DMS153 (cell line): ENCODE measurements at regions not wholly inside any gene's neighbourhood (a gene's known extent, or its start where the extent isn't known, plus 50 kb on each side); places are given as distances from the start of the nearest gene placed in this dataset.
"Not testable (repeated sequence)": the region's sequence is repeated elsewhere in the genome, so short reads cannot be mapped to it uniquely, and the experiment has no call there.

Source experiments
- DNase-seq: peaks from one replicate; lab custom pipeline; 2025; lab: John Stamatoyannopoulos, UW

DNA sequence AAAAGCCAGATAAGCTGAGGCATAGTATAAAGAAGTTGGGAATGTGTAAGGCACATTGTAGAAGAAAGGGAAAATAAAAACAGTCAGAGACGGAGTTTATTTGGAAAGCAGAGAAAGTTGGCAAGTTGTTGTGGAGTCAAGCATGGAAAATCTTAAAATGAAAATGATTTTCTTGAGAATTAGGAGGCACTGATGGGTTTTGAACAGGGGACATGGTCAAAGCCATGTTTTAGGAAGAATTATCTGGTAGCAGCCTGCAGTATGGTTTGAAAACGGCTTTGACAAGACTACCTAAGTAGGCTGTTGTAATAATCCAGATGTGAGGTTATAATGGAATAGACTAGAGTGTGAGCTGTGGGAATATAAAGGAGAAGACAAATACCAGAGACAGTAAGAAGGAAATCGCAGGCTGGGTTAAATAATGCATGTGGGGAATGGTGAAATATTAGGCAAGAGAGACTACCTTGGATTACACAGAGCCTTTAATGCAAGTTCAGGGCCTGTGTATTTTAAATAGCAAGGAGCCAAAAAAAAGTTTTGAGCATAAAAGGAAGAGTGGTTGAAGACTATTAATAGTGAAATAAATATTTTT is 130.4 kb upstream of the MEOX2 start:
- no peak for DNase-seq

GRCh38 chr7:15813448-15813847 is 127.0 kb upstream of the MEOX2 start:
- no peak for DNase-seq

DNA sequence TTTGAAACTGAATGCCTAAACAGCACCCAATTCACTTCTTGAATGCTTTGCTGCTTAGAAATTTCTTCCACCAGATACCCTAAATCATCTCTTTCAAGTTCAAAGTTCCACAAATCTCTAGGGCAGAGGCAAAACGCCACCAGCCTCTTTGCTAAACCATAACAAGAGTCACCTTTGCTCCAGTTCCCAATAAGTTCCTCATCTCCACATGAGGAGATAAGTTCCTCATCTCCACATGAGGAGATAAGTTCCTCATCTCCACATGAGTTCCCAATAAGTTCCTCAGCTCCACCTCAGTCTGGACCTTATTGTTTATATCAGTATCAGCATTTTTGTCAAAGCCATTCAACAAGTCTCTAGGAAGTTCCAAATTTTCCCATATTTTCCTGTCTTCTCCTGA is 123.9 kb upstream of the MEOX2 start:
- DNase-seq, result not testable (repeated sequence)

GRCh38 chr7:15809936-15810335 is 123.5 kb upstream of the MEOX2 start:
- not testable (repeated sequence) for DNase-seq

GRCh38 chr7:15805891-15806290 is 119.4 kb upstream of the MEOX2 start:
- no peak for DNase-seq

DNA sequence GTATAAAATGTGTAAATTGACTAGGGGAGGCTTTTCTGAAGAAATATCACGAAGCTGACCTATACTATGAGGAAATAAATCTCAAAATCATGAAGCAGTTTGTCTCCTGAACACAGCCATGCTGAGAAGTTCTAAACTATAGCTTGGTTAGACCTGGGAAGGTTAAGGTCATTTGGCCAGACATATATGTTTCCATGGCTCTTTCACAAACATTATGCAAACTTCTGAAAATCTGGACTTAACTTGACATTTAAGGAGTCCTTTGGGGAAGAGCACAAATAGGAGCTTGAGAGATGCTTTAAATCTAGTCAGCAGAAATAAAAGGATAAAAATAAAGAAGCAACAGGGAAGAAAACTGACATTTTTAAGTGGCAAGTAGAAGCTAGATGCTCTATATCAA is 115.9 kb upstream of the MEOX2 start:
- no peak for DNase-seq

- DNase-seq, result no peak
Measured at GRCh38 chr7:15801551-15801950, 115.1 kb upstream of the MEOX2 start.

DNA sequence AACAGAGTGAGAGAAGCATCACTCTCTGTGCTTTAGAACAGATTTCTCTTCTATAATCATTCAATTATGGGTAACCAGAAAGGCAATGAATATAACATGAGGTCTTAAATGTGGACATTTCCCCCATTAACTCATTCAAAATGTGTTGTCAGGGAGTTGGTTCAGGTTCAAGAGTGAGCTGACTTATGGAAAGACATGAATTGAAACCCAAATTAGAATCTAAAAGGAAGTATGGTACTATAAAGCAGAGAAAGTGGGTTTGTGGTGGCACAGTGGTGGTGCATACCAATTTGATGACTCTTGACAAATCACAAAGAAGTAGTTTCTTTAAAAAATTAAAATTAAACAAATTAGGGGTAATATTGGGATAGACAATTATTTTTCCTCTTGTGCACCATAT is 114.6 kb upstream of the MEOX2 start:
- DNase-seq, result no peak

DNA sequence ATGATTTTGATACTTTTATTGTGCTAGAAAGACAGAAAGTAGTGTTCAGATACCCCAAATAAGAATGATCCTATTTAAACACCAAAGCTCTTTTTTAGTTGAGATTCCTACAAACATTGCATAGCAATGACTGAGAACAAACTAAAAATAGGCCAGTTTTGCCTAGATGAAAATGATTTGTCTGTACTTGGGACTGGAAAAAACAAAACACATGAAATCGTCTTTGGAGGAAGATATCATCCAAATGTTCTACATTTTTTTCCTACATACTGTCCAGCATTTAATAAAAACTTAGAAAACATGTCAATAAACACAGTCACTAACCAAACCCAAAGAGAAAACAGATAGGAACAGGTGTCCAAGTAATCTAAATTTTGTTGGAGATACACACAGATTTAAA is 111.6 kb upstream of the MEOX2 start:
- DNase-seq, result no peak

- DNase-seq, result no peak
Measured at GRCh38 chr7:15795393-15795792, 108.9 kb upstream of the MEOX2 start.

GRCh38 chr7:15794801-15795200 is 108.3 kb upstream of the MEOX2 start:
- DNase-seq, result no peak

DNA sequence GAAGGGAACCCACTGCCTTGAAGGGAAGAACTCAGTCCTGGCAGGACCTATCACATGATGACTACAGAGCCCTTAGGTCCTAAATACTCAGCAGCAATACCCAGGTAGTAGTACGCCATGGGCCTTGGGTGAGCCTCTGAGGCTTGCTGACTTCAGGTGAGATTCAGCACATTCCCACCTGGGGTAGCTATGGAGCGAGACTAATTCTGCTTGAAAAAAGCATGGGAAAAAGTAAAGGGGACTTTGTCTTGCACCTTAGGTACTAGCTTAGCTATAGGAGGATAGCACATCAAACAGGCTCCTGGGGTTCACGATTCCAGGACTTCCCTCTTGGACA is 98.2 kb upstream of the MEOX2 start:
- DNase-seq, result no peak

GRCh38 chr7:15783987-15784693 is 97.7 kb upstream of the MEOX2 start:
- no peak for DNase-seq

- DNase-seq, result no peak
Measured at GRCh38 chr7:15782656-15783055, 96.2 kb upstream of the MEOX2 start.

GRCh38 chr7:15781944-15782343 is 95.5 kb upstream of the MEOX2 start:
- no peak for DNase-seq

DNA sequence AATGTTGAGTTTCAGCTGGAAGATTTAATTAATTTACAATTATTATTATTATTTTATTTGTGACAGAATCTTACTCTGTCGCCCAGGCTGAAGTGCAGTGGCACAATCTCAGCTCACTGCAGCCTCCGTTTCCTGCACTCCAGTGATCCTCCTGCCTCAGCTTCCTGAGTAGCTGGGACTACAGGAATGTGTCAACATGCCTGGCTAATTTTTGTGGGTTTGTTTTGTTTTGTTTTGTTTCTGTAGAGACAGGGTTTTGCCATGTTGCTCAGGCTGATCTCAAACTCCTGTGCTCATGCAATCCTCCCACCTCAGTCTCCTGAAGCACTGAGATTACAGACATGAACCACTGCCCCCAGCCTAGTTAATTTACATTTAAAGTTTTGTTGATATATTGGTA is 93.8 kb upstream of the MEOX2 start:
- DNase-seq, result no peak

DNA sequence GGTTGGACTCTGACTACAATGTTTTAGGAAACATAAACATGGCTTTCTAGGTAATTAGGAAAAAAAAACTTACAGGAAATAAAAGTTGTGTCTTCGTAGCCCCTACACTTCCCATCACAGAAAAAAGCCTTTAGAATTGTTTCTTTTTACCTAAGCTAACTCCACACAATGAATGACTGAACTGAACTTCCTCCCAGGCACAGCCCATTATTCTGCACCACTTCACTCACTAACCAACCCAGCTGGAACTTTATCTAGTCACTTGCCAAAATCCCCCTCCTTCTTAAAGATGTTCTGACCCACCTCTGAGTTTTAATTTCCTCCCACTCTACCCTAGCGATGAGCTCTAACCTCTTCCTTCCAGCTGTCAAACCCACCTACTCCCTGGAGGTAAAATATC is 91.7 kb upstream of the MEOX2 start:
- DNase-seq, result no peak

GRCh38 chr7:15765753-15766152 is 79.3 kb upstream of the MEOX2 start:
- DNase-seq, result no peak

DNA sequence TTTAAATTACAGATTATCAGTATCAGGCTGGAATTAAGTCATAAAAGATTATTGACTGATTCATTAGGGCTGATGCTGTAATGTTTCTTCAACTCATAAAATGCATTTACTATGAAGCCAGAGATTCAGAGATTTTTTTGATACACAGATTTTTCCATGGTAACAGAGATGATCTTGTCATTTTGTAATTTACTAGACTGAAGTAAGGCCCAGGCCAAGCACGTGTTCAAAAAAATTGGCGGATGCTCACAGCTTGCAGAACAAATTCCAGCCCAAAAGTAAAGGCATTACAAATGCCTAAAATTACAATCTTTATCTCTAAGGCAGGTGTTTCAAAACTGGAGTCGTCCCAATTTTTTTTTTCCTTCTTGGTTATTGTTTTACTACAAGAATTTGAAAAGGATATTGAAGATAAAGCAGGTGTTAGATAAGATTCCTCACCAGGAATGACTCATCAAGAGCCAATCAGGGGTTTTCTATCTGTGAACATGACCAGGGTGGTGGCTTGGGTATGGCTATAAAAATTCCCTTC is 78.4 kb upstream of the MEOX2 start:
- no peak for DNase-seq

DNA sequence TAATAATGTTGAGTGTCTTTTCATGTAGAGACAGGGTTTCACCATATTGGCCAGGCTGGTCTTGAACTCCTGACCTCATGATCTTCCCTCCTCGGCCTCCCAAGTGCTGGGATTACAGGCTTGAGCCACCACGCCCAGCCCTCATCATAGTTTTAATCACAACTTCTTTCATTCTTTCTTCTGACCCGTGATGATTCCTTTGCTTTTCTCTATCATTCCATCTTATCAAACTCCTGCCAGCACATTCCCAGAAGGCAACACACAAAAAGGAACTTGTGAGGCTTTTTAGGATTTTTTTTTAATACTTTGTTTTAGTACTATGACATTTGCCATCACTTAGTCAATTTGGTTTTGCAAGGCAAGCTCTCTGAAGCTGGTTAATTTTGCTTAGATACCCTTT is 77.5 kb upstream of the MEOX2 start:
- DNase-seq, result no peak

DNA sequence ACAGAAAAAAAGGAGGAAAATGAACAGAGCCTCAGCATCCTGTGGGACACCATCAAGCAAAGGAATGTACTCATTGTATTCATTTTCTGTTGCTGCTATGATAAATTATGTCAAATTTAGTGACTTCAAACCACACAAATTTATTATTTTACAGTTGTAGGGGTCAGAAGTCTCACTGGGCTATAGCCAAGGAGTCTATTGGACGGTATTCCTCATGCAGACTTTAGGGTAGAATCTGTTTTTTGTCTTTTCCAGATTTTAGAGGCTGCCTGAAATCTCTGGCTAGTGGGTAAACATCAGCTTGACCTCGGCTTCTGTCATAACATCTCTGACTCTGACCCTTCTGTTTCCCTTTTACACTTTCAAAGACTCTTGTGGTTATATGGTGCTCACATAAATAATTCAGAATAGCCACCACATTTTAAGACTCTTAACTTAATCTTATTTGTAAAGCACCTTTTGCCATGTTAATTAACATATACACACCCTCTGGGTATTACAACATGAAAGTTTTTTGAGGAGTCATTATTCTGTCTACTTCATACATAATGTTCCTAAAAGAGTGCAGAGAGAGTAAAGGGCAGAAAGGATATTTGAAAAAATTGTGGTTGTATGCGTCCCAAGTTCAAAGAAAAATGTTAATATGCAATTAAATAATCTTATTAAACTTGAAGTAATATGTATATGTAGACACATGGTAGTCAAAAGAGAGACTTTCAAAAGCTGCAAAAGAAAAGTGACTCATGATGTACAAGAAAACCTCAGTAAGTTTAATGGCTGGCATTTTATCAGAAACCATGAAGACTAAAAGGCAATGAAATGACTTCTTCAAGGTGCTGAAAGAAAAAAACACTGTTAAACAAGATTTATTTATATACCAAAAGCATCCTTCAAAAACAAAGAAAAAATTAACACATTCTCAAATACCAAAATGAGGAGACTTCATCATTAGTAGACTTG is 70.8 kb upstream of the MEOX2 start:
- no peak for DNase-seq

- DNase-seq, result no peak
Measured at GRCh38 chr7:15755061-15755460, 68.6 kb upstream of the MEOX2 start.
